Mesendoderm (in vitro differentiated cells): ENCODE measurements at regions not wholly inside any gene's neighbourhood (a gene's known extent, or its start where the extent isn't known, plus 50 kb on each side); places are given as distances from the start of the nearest gene placed in this dataset.

Experiments
- DNase-seq: peaks from one replicate; pipeline ENCODE4 v3.0.0; 2013
- H2AK5ac ChIP-seq: 2 replicates; pipeline ENCODE4 v1.6.1; 2013; ENCODE audit warnings: low read length, inconsistent platforms
- H2BK120ac ChIP-seq: 2 replicates; pipeline ENCODE4 v1.6.1; 2013; ENCODE audit warnings: low read depth, mild to moderate bottlenecking, low read length, moderate library complexity, mixed read lengths
- H2BK15ac ChIP-seq: replicated peaks from 2 replicates; pipeline ENCODE4 v1.6.1; 2013; ENCODE audit warnings: low read depth, mild to moderate bottlenecking, moderate library complexity
- H2BK5ac ChIP-seq: 2 replicates; pipeline ENCODE4 v1.6.1; 2013; ENCODE audit warnings: low read length, inconsistent platforms
- H3K18ac ChIP-seq: 2 replicates; pipeline ENCODE4 v1.6.1; 2013; ENCODE audit warnings: mild to moderate bottlenecking, low read length, mixed read lengths
- H3K23ac ChIP-seq: one replicate; pipeline ENCODE4 v1.6.1; 2013; ENCODE audit warnings: low read length
- H3K27ac ChIP-seq: 2 replicates; pipeline ENCODE4 v1.5.1; 2013; ENCODE audit warnings: low read depth, mild to moderate bottlenecking, inconsistent platforms, low read length, moderate library complexity
- H3K27me3 ChIP-seq: 2 replicates; pipeline ENCODE4 v1.6.1; 2013; ENCODE audit warnings: low read length, control low read depth, mild to moderate bottlenecking, inconsistent platforms; ENCODE audit not compliant: insufficient read depth, poor library complexity
- H3K36me3 ChIP-seq: 2 replicates; pipeline ENCODE4 v1.6.1; 2013; ENCODE audit warnings: low read length, inconsistent platforms; ENCODE audit not compliant: control insufficient read depth, insufficient read depth
- H3K4ac ChIP-seq: one replicate; pipeline ENCODE4 v1.6.1; 2013; ENCODE audit warnings: low read depth, mild to moderate bottlenecking, low read length, moderate library complexity
- H3K4me1 ChIP-seq: 2 replicates; pipeline ENCODE4 v1.6.1; 2013; ENCODE audit warnings: low read depth, low read length, inconsistent platforms; ENCODE audit not compliant: control insufficient read depth
- H3K4me2 ChIP-seq: 2 replicates; pipeline ENCODE4 v1.6.1; 2013; ENCODE audit warnings: low read length
- H3K4me3 ChIP-seq: 2 replicates; pipeline ENCODE4 v1.5.1; 2013; ENCODE audit warnings: mild to moderate bottlenecking, low read length
- H3K56ac ChIP-seq: one replicate; pipeline ENCODE4 v1.6.1; 2013; ENCODE audit warnings: low read length
- H3K79me1 ChIP-seq: 2 replicates; pipeline ENCODE4 v1.6.1; 2013; ENCODE audit warnings: low read length, inconsistent platforms
- H3K79me2 ChIP-seq: 2 replicates; pipeline ENCODE4 v1.6.1; 2013; ENCODE audit warnings: mild to moderate bottlenecking, low read length; ENCODE audit not compliant: control insufficient read depth, insufficient read depth
- H3K9ac ChIP-seq: 2 replicates; pipeline ENCODE4 v1.6.1; 2013; ENCODE audit warnings: low read length, inconsistent platforms
- H4K5ac ChIP-seq: one replicate; pipeline ENCODE4 v1.6.1; 2013; ENCODE audit warnings: low read length
- H4K8ac ChIP-seq: one replicate; pipeline ENCODE4 v1.6.1; 2013; ENCODE audit warnings: low read depth, mild to moderate bottlenecking, control low read depth, low read length, moderate library complexity
- WGBS: extraction: QIAGEN DNeasy Blood & Tissue Kit; methylation state at CpG from one replicate; pipeline ENCODE4 v1.1.7; 2013; ENCODE audit warnings: low lambda C conversion rate, missing lambda C conversion rate; ENCODE audit not compliant: insufficient coverage; ENCODE audit errors: extremely low coverage; 5-methylcytosine and 5-hydroxymethylcytosine counted together

GRCh38 chr11:116379185-116379828 is 393.5 kb downstream of the BUD13 start:
- Histone ChIP-seq H3K18ac (no peak overlapping the region), H3K23ac (no peak overlapping the region), H3K4me2 (no peak overlapping the region), H3K4ac (no peak overlapping the region), H3K79me1 (no peaks in the 10 kb centered on the region), H3K27ac (no peak overlapping the region), H3K9ac (no peak overlapping the region), H3K4me3 (no peak overlapping the region), H3K56ac (no peak overlapping the region), H4K5ac (no peak overlapping the region), H3K27me3 (no peaks in the 10 kb centered on the region), H3K4me1 (no peaks in the 10 kb centered on the region), H3K36me3 (no peaks in the 10 kb centered on the region), H4K8ac (no peak overlapping the region), H2BK15ac (no peak overlapping the region), H2BK5ac (no peak overlapping the region), H3K79me2 (no peaks in the 10 kb centered on the region), H2BK120ac (no peak overlapping the region), H2AK5ac (no peak overlapping the region)
- DNase-seq = peak; percentile 46
- WGBS = no CpG with 5 or more reads among the region's 7 CpGs

- Histone ChIP-seq H3K36me3 (no peaks in the 10 kb centered on the region), H3K23ac (no peak overlapping the region), H3K79me1 (no peaks in the 10 kb centered on the region), H3K4ac (no peak overlapping the region), H4K8ac (no peak overlapping the region), H3K79me2 (no peaks in the 10 kb centered on the region), H2BK120ac (no peak overlapping the region), H2AK5ac (no peak overlapping the region), H3K4me1 (no peaks in the 10 kb centered on the region), H2BK15ac (no peak overlapping the region), H3K4me3 (no peak overlapping the region), H3K18ac (no peak overlapping the region), H2BK5ac (no peak overlapping the region), H3K27ac (no peak overlapping the region), H3K9ac (no peak overlapping the region), H3K4me2 (no peak overlapping the region), H3K27me3 (no peaks in the 10 kb centered on the region), H3K56ac (no peak overlapping the region), H4K5ac (no peak overlapping the region)
- no CpG with 5 or more reads among the region's 1 CpG for WGBS
- no peak for DNase-seq
These were observed 396.2 kb downstream of the BUD13 start for GRCh38 chr11:116376547-116376946.

GRCh38 chr11:116376054-116376453 is 396.7 kb downstream of the BUD13 start:
- no peaks in the 10 kb centered on the region for H3K79me1 ChIP-seq
- H3K79me2 ChIP-seq = no peaks in the 10 kb centered on the region
- no peak overlapping the region for H2BK120ac ChIP-seq
- no peak overlapping the region for H3K56ac ChIP-seq
- H3K4me1 ChIP-seq = no peaks in the 10 kb centered on the region
- no peak overlapping the region for H2BK5ac ChIP-seq
- no peaks in the 10 kb centered on the region for H3K36me3 ChIP-seq
- no peak overlapping the region for H2BK15ac ChIP-seq
- H3K18ac ChIP-seq = no peak overlapping the region
- no peak for DNase-seq
- no peak overlapping the region for H2AK5ac ChIP-seq
- no CpG with 5 or more reads among the region's 1 CpG for WGBS
- no peak overlapping the region for H4K5ac ChIP-seq
- no peak overlapping the region for H4K8ac ChIP-seq
- no peak overlapping the region for H3K4ac ChIP-seq
- H3K9ac ChIP-seq = no peak overlapping the region
- no peaks in the 10 kb centered on the region for H3K27me3 ChIP-seq
- no peak overlapping the region for H3K27ac ChIP-seq
- no peak overlapping the region for H3K4me3 ChIP-seq
- no peak overlapping the region for H3K4me2 ChIP-seq
- H3K23ac ChIP-seq = no peak overlapping the region

GRCh38 chr11:116375221-116375620 is 397.6 kb downstream of the BUD13 start:
- H3K4ac ChIP-seq = no peak overlapping the region
- no peak overlapping the region for H2BK15ac ChIP-seq
- no peaks in the 10 kb centered on the region for H3K36me3 ChIP-seq
- no peak overlapping the region for H2BK120ac ChIP-seq
- H3K18ac ChIP-seq = no peak overlapping the region
- H2BK5ac ChIP-seq = no peak overlapping the region
- no peak overlapping the region for H3K4me2 ChIP-seq
- no peak overlapping the region for H3K9ac ChIP-seq
- H3K4me3 ChIP-seq = no peak overlapping the region
- no peak overlapping the region for H4K5ac ChIP-seq
- H4K8ac ChIP-seq = no peak overlapping the region
- no peak overlapping the region for H3K27ac ChIP-seq
- no peaks in the 10 kb centered on the region for H3K79me1 ChIP-seq
- H2AK5ac ChIP-seq = no peak overlapping the region
- no peak for DNase-seq
- no peaks in the 10 kb centered on the region for H3K27me3 ChIP-seq
- no peak overlapping the region for H3K23ac ChIP-seq
- no peaks in the 10 kb centered on the region for H3K79me2 ChIP-seq
- no peaks in the 10 kb centered on the region for H3K4me1 ChIP-seq
- no CpG with 5 or more reads among the region's 1 CpG for WGBS
- no peak overlapping the region for H3K56ac ChIP-seq

GRCh38 chr11:116374085-116374484 is 398.7 kb downstream of the BUD13 start:
- no peaks in the 10 kb centered on the region for H3K27me3 ChIP-seq
- no peak overlapping the region for H3K4me3 ChIP-seq
- H3K79me2 ChIP-seq = no peaks in the 10 kb centered on the region
- no peak overlapping the region for H2BK15ac ChIP-seq
- DNase-seq = no peak
- no peaks in the 10 kb centered on the region for H3K79me1 ChIP-seq
- H3K36me3 ChIP-seq = no peaks in the 10 kb centered on the region
- H3K56ac ChIP-seq = no peak overlapping the region
- H3K27ac ChIP-seq = no peak overlapping the region
- H3K9ac ChIP-seq = no peak overlapping the region
- no peak overlapping the region for H4K8ac ChIP-seq
- H3K23ac ChIP-seq = no peak overlapping the region
- H3K4ac ChIP-seq = no peak overlapping the region
- no peak overlapping the region for H2AK5ac ChIP-seq
- H3K4me2 ChIP-seq = no peak overlapping the region
- H2BK5ac ChIP-seq = no peak overlapping the region
- WGBS = no CpG with 5 or more reads among the region's 1 CpG
- H4K5ac ChIP-seq = no peak overlapping the region
- no peak overlapping the region for H3K18ac ChIP-seq
- H3K4me1 ChIP-seq = no peaks in the 10 kb centered on the region
- H2BK120ac ChIP-seq = no peak overlapping the region
